ENCODE measurements at regions not wholly inside any gene's neighbourhood (a gene's known extent, or its start where the extent isn't known, plus 50 kb on each side); places are given as distances from the start of the nearest gene placed in this dataset.

GRCh38 chr22:18731075-18731666 is 119.5 kb upstream of the RIMBP3 start:
- no peak for DNase-seq (ENCODE audit: low read depth)

- DNase-seq (ENCODE audit: low read depth) = peak; percentile 25
Measured at GRCh38 chr22:18730410-18730809, 118.7 kb upstream of the RIMBP3 start.

All from stimulated activated CD8-positive, alpha-beta memory T cell treated with anti-CD3 and anti-CD28 coated beads, Interleukin-12 subunit alpha, Interleukin-12 subunit beta, amount 100 ng/mL, for 1 hour (primary cell).